Testis (tissue), 2 donors: ENCODE measurements at regions not wholly inside any gene's neighbourhood (a gene's known extent, or its start where the extent isn't known, plus 50 kb on each side); places are given as distances from the start of the nearest gene placed in this dataset.

Experiments used
- CTCF ChIP-seq, 3 experiments: fragments of 450-650 bp in 2 of 3; fragments of 200-600 bp in 1 of 3; sonication (generic) in 1 of 3; IDR thresholded peaks; one replicate each; pipeline ENCODE4 v1.5.1; 2016 to 2019; ENCODE audit warnings: antibody characterized with exemption in 3 of 3, mild to moderate bottlenecking in 2 of 3, moderate library complexity in 1 of 3
- POLR2A ChIP-seq: fragments of 450-650 bp; IDR thresholded peaks from one replicate; pipeline ENCODE4 v1.6.1; 2017; ENCODE audit warnings: antibody characterized with exemption, mild to moderate bottlenecking, moderate library complexity

GRCh38 chr14:38960946-38961531 is 142.0 kb downstream of the SEC23A start:
- TF ChIP-seq CTCF (IDR thresholded peaks at IDR 0.05) = no peak
- TF ChIP-seq POLR2A = no peak
